ENCODE measurements at regions not wholly inside any gene's neighbourhood (a gene's known extent, or its start where the extent isn't known, plus 50 kb on each side); places are given as distances from the start of the nearest gene placed in this dataset.

GRCh38 chr18:78862395-78862794 lies 117.2 kb upstream of the SALL3 start:
- ChIA-PET POLR2A (no interaction called here), CTCF (ENCODE audit: low intra/inter-chr PET ratio, low total read pairs) (no interaction called here)
- H3K9ac ChIP-seq (ENCODE audit: insufficient read depth, low read depth, low read length): no peak overlapping the region
- no TSS peak for BruUV-seq (replicated peaks)
- no peak overlapping the region for H3K27ac ChIP-seq (ENCODE audit: extremely low read length, insufficient read depth, low read length)
- FAIRE-seq (no peak), ATAC-seq (no peak), DNase-seq (ENCODE audit: low spot score) (no peak)
- H3K4me3 ChIP-seq (replicated peaks in 1 of 3; ENCODE audit: insufficient read depth in 1 of 3, low read depth in 2 of 3, low read length in 3 of 3): no peak overlapping the region
- H3K79me2 ChIP-seq (ENCODE audit: insufficient read depth, low read length): no peaks in the 10 kb centered on the region
- peaks cover 4 to 54% of the 10 kb centered on the region in 2 experiments; a peak in 3 of 5 replicates for H3K27me3 ChIP-seq (ENCODE audit: control insufficient read depth in 1 of 2, insufficient read depth in 2 of 2, low read length in 2 of 2)
- H3K9me3 ChIP-seq (ENCODE audit: low read length): no peaks in the 10 kb centered on the region
- H3K4me1 ChIP-seq (ENCODE audit: insufficient read depth, low read length): no peaks in the 10 kb centered on the region
- intact Hi-C loops (cut with micrococcal nuclease; ENCODE audit: unreplicated experiment) (no loop called here), in situ Hi-C loops (cut with HindIII; ENCODE audit: extremely low pct_ligation_motif_present, low pct_unique_long_range_greater_than_20kb) (loop anchor here (10.0 kb wide), 1 partner anchor 188 kb away; no protein-coding TSS in a partner anchor)
- no peaks in the 10 kb centered on the region for H4K20me1 ChIP-seq (ENCODE audit: insufficient read depth, low read length)
- WGBS (ENCODE audit: low lambda C conversion rate): 36% methylated on average over 6 of the region's 9 CpGs
- H2AFZ ChIP-seq (ENCODE audit: low read length): no peak overlapping the region
- no peak overlapping the region for H3K4me2 ChIP-seq (ENCODE audit: low read depth, low read length)
- no peaks in the 10 kb centered on the region for H3K36me3 ChIP-seq (replicated peaks in 1 of 2; ENCODE audit: control insufficient read depth in 1 of 2, insufficient read depth in 2 of 2, low read length in 2 of 2)
- TF ChIP-seq, protein P1, sequence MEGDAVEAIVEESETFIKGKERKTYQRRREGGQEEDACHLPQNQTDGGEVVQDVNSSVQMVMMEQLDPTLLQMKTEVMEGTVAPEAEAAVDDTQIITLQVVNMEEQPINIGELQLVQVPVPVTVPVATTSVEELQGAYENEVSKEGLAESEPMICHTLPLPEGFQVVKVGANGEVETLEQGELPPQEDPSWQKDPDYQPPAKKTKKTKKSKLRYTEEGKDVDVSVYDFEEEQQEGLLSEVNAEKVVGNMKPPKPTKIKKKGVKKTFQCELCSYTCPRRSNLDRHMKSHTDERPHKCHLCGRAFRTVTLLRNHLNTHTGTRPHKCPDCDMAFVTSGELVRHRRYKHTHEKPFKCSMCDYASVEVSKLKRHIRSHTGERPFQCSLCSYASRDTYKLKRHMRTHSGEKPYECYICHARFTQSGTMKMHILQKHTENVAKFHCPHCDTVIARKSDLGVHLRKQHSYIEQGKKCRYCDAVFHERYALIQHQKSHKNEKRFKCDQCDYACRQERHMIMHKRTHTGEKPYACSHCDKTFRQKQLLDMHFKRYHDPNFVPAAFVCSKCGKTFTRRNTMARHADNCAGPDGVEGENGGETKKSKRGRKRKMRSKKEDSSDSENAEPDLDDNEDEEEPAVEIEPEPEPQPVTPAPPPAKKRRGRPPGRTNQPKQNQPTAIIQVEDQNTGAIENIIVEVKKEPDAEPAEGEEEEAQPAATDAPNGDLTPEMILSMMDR (CRISPR knock-in tag; IDR thresholded peaks at IDR 0.05): no peak
- TF ChIP-seq IRX3 (CRISPR knock-in tag; IDR thresholded peaks at IDR 0.05; ENCODE audit: borderline replicate concordance, low read depth) (no peak), GATAD1 (CRISPR knock-in tag; IDR thresholded peaks at IDR 0.05) (no peak), KDM6A (CRISPR knock-in tag; IDR thresholded peaks at IDR 0.05; ENCODE audit: low read depth) (no peak), GPN1 (CRISPR knock-in tag; IDR thresholded peaks at IDR 0.05; ENCODE audit: borderline replicate concordance) (no peak), ZNF660 (CRISPR knock-in tag; IDR thresholded peaks at IDR 0.05; ENCODE audit: borderline replicate concordance, low read depth) (no peak), CBX2 (IDR thresholded peaks at IDR 0.05; ENCODE audit: low read depth, low read length) (no peak), CBX2 (CRISPR knock-in tag; IDR thresholded peaks at IDR 0.05; ENCODE audit: low read depth) (no peak), ATM (IDR thresholded peaks at IDR 0.05; ENCODE audit: borderline replicate concordance) (no peak), ARNT2 (CRISPR knock-in tag; IDR thresholded peaks at IDR 0.05; ENCODE audit: low read depth) (no peak)
- TF ChIP-seq, protein P2, sequence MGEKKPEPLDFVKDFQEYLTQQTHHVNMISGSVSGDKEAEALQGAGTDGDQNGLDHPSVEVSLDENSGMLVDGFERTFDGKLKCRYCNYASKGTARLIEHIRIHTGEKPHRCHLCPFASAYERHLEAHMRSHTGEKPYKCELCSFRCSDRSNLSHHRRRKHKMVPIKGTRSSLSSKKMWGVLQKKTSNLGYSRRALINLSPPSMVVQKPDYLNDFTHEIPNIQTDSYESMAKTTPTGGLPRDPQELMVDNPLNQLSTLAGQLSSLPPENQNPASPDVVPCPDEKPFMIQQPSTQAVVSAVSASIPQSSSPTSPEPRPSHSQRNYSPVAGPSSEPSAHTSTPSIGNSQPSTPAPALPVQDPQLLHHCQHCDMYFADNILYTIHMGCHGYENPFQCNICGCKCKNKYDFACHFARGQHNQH (CRISPR knock-in tag; IDR thresholded peaks at IDR 0.05): no peak
- TF ChIP-seq, protein P3, sequence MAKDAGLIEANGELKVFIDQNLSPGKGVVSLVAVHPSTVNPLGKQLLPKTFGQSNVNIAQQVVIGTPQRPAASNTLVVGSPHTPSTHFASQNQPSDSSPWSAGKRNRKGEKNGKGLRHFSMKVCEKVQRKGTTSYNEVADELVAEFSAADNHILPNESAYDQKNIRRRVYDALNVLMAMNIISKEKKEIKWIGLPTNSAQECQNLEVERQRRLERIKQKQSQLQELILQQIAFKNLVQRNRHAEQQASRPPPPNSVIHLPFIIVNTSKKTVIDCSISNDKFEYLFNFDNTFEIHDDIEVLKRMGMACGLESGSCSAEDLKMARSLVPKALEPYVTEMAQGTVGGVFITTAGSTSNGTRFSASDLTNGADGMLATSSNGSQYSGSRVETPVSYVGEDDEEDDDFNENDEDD (CRISPR knock-in tag; IDR thresholded peaks at IDR 0.05; ENCODE audit: borderline replicate concordance): no peak
- TF ChIP-seq, protein P4, sequence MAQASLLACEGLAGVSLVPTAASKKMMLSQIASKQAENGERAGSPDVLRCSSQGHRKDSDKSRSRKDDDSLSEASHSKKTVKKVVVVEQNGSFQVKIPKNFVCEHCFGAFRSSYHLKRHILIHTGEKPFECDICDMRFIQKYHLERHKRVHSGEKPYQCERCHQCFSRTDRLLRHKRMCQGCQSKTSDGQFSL (CRISPR knock-in tag; IDR thresholded peaks at IDR 0.05): no peak
- TF ChIP-seq, protein P5, sequence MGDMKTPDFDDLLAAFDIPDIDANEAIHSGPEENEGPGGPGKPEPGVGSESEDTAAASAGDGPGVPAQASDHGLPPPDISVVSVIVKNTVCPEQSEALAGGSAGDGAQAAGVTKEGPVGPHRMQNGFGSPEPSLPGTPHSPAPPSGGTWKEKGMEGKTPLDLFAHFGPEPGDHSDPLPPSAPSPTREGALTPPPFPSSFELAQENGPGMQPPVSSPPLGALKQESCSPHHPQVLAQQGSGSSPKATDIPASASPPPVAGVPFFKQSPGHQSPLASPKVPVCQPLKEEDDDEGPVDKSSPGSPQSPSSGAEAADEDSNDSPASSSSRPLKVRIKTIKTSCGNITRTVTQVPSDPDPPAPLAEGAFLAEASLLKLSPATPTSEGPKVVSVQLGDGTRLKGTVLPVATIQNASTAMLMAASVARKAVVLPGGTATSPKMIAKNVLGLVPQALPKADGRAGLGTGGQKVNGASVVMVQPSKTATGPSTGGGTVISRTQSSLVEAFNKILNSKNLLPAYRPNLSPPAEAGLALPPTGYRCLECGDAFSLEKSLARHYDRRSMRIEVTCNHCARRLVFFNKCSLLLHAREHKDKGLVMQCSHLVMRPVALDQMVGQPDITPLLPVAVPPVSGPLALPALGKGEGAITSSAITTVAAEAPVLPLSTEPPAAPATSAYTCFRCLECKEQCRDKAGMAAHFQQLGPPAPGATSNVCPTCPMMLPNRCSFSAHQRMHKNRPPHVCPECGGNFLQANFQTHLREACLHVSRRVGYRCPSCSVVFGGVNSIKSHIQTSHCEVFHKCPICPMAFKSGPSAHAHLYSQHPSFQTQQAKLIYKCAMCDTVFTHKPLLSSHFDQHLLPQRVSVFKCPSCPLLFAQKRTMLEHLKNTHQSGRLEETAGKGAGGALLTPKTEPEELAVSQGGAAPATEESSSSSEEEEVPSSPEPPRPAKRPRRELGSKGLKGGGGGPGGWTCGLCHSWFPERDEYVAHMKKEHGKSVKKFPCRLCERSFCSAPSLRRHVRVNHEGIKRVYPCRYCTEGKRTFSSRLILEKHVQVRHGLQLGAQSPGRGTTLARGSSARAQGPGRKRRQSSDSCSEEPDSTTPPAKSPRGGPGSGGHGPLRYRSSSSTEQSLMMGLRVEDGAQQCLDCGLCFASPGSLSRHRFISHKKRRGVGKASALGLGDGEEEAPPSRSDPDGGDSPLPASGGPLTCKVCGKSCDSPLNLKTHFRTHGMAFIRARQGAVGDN (CRISPR knock-in tag; IDR thresholded peaks at IDR 0.05): no peak

Measured in HepG2 (cell line).